GM18502 (cell line): ENCODE measurements at regions not wholly inside any gene's neighbourhood (a gene's known extent, or its start where the extent isn't known, plus 50 kb on each side); places are given as distances from the start of the nearest gene placed in this dataset.

Experiments used
- ATAC-seq: cut with Tn5 transposase; IDR thresholded peaks from one replicate; pipeline ENCODE4 v1.9.1; 2021; ENCODE audit warnings: mild to moderate bottlenecking; ENCODE audit not compliant: unreplicated experiment, poor library complexity

DNA sequence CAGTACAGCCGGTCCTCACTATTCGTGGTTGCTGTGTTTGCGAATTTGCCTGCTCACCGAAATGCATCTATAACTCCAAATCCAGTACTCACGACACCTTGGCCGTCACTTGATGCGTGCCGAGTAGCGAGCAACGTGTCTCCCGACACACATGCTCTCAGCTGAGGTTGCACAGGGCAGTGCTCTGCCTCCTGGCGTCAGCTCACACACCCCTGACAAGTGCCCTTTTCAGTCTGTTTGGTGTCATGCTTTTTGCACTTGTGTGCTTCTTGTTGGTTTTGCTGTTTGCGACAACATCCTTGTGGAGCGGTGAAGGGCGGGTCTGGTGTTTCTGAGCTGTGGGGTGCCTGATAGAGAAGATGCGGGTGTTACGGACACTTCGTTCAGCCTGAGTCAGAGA is 110.4 kb upstream of the RFLNA start:
- ATAC-seq = no peak

- no peak for ATAC-seq
These were observed 108.8 kb upstream of the RFLNA start for GRCh38 chr12:124185971-124186686.

- no peak for ATAC-seq
These were observed 106.8 kb upstream of the RFLNA start for GRCh38 chr12:124188084-124188483.

GRCh38 chr12:124188561-124189405 is 106.1 kb upstream of the RFLNA start:
- ATAC-seq = no peak

DNA sequence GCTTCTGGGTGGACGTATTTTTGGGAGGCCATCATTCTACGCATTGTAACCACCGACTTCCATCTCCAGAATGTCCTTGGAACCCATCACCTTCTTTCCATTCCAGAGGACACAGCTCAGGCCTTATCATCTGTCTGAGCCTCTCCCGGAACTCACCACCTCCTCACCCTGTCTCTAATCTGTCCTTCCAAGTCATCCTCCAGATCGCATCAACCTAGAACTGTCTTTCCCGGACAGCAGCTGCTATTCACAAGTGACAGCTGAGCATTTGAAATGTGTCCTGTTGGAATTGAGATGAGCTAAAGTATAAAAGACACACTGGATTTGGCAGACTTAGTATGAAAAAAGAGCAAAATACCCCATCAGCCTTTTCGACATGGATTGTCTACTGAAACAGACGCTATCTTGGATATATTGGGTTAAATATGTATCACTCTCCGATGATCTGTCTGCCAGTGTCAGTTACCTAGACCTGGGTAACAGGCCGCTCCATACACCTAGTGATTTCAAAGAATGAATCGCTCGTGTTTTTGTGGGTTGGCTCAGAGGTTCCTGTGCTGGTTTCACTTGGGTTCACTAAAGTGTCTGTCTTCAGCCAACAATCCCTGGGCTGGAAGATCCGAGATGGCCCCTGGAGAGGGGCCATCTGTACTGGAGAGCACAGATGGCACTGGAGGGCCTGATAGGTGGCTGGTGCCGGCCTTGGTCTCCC is 104.4 kb upstream of the RFLNA start:
- no peak for ATAC-seq

GRCh38 chr12:124191024-124191359 is 103.9 kb upstream of the RFLNA start:
- ATAC-seq = no peak

DNA sequence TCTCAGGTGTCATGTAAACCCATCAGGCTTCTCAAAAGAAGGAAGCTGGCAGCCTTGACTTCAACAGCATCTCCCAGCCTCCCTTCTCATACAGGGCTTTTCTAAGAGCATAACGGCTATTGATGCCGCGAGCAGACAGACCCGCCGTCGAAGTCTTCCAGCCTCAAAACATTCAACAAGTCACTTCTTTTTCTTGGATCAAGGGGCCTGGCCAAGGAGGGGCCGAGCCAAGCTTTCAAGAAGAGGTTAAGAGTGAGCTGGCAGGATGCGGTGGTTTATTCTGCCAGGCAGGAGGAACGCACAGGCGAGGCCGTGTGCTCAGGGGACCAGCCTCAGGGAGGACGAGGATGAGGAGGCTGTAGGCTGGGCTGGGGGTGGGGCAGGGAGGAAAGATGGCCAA is 102.9 kb upstream of the RFLNA start:
- ATAC-seq = no peak

GRCh38 chr12:124194264-124194892 is 100.5 kb upstream of the RFLNA start:
- no peak for ATAC-seq

DNA sequence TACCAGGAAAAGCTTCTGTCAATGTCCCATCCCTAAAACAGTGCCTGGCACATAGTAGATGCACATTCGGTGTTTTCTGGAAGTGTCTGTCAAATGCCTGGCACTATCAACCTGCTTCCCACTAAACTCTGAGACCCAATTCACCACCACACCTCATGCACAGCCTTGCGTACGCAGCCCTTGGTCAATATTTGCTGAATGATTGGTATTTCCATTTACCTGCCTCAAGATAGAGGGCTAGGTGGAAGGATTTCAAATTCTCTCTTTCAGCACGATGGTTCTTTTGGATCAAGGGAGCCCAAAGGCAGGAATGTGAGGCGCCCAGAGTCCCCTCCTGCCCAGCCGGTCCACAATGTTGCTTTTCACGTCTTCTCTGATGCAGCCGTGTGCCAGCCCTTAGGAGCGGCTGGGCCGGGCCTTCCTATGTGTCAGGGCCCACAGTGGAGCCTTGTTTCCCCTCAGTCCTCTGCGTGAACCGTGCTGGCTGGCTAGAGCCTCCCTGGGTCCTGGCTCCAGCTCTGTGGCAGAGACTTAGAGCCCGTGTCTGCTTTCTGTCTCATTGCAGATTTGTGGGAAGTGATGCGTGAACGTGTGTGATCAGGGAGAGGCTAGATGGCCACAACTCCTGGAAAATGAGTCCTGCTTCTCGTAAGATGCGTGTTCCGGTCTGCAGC is 99.9 kb upstream of the RFLNA start:
- no peak for ATAC-seq

GRCh38 chr12:124195567-124195942 is 99.3 kb upstream of the RFLNA start:
- no peak for ATAC-seq

DNA sequence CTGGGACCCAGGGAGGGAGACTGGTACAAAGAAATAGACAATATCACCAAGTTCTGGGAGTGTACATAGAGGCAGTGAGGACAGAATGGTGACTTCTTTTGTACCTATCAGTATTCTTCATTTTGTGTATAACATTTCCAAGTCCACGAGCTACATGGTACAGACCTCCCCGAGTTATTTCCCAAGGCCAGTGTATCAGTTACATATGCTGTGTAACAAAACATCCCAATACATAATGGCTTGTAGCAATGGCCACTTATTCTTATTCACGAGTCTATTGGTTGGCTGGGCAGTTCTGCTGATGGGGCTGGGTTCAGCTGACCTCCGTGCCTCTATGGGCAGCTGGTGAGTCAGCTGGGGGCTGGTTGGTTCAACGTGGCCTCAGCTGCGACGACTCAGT is 98.7 kb upstream of the RFLNA start:
- no peak for ATAC-seq

DNA sequence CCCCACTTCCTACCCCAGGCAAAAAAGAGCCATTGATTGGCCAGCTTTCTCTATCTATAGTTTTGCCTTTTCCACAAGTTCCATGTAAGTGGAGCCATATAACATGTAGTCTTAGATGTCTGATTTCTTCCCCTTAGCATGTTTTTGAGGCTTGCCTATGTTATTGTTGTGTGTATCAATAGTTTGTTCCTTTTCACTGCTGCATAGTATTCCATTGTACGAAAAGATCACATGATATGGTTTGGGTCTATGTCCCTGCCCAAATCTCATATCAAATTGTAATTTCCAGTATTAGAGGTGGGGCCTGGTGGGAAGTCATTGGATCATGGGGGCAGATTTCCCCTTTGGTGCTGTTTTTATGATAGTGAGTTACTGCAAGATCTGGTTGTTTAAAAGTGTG is 93.6 kb upstream of the RFLNA start:
- ATAC-seq = no peak

GRCh38 chr12:124203176-124203575 is 91.7 kb upstream of the RFLNA start:
- ATAC-seq = no peak

DNA sequence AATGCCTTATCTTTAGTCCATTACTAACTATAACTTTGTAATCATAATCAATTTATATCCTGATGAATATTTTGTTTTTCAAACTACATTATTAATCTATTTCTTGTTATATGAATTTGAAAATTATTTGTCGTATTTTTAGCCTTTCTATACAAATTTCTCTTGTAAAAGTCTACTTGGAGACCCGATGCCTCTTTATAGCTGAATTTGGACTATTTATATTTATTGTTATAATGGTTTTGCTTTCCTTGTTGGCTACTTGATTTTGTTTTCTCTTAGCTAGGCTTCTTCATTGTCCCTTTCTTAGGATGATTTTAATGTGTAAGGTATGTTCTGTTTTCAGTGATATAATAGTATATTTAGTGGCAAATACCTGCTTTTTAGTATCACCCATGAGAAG is 89.5 kb upstream of the RFLNA start:
- ATAC-seq = no peak

DNA sequence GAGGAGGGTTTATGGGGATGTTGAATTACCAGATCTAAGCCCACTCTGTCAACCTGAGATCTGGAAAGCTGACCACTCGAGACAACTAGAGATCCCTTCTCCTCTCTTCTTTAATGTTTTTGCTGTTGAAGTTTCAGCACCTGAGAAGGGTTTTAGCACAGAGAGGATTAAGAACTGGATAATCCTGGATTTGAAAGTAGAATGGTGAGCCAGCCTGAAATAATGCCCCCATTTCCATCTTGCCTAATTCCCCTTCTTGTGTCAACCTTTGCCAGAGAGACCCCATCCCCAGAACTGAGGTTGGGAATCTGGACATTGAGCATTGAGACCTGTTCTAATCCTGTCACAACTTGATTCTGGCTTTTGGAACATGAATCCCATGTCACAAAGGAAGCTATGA is 87.8 kb upstream of the RFLNA start:
- no peak for ATAC-seq

DNA sequence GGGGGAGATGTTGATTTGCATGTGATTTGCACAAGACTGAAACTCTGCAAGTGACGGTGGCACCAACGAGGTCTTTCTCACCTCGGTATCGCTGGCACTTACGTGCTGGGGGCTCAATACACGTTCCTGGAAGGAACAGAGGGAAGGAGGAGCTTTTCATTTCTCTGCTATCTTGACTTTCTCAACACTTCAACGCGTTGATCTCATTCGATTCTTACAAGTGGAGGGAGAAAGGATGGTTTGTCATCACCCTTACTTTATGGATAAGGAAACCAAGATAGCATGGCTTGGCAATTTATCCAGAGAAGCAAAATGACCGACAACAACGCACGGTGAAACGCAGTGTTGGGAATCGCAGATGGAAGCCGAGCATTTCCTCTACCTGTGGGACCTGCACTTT is 87.3 kb upstream of the RFLNA start:
- ATAC-seq = no peak

DNA sequence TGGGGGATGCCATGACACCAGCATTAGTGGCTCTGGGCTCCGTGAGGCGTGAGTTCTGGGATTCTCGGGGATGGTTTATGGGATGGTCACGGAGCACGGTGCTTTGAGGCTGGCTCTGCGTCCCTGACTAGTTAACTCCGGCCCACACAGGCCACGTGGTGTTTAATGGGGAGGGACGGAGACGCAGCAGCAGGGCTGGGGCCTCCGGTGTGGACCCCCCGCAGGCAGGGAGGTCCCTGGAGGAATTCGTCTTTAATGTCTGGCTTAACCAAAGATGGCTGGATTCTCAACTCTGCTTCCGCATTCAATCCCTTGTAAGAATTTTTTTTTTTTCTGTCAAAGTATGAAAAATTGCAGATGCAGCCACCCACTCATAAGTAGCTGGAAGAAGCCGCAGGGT is 86.4 kb upstream of the RFLNA start:
- no peak for ATAC-seq

DNA sequence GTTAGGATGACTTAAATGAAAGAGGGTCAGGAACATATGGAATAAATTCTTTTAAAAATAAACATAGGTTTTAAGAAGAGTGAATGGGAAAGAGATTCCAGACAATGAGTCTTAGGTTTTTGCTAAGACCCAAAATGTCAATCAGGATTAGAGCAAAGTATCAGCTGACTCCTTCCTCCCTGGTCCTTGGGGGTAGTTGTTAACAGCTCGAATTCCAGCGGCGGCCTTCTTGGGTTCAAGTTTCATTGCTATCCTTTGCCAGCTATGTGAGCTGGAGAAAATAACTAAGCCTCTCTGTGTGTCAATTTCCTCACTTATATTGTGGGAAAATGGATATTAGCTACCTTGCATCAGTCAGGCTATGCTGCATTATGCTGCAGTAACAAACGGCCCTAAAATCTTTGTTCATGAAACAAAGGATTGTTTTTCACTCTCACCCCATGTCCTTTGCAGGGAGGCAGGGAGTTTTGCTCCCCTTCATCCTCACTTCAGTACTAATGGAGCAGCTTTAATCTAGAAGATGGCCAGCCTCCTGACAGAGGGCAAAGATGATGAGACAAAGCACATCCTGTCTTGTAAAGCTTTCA is 83.8 kb upstream of the RFLNA start:
- ATAC-seq = no peak

- ATAC-seq = no peak
These were observed 83.1 kb upstream of the RFLNA start for GRCh38 chr12:124211753-124212152.
